ENCODE measurements at regions not wholly inside any gene's neighbourhood (a gene's known extent, or its start where the extent isn't known, plus 50 kb on each side); places are given as distances from the start of the nearest gene placed in this dataset.

- no peak for DNase-seq
Observed at GRCh38 chr4:184575306-184575705, 73.9 kb downstream of the CASP3 start.

DNA sequence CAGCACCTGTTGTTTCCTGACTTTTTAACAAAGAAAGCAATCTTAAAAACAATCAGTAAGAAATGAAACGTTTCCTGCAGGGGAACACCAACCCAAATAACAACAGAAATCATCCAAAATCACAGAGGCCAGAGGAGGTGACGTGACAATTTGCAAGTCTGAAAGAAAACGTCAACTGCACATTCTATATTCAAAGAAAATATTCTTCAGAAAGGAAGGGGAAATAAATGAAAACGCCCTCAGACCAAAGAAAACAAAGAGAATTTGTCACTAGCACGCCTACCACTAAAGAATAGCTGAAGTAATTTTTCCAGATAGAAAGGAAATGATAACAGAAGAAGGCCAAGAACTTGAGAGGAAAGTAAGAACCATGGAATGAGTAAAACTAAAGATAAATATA, 74.4 kb downstream of the CASP3 start:
- no peak for DNase-seq

GRCh38 chr4:184573701-184574100, 75.5 kb downstream of the CASP3 start:
- no peak for DNase-seq

GRCh38 chr4:184568770-184569169, 80.5 kb downstream of the CASP3 start:
- DNase-seq, result no peak

- DNase-seq, result no peak
Observed at GRCh38 chr4:184563621-184564020, 85.6 kb downstream of the CASP3 start.

DNA sequence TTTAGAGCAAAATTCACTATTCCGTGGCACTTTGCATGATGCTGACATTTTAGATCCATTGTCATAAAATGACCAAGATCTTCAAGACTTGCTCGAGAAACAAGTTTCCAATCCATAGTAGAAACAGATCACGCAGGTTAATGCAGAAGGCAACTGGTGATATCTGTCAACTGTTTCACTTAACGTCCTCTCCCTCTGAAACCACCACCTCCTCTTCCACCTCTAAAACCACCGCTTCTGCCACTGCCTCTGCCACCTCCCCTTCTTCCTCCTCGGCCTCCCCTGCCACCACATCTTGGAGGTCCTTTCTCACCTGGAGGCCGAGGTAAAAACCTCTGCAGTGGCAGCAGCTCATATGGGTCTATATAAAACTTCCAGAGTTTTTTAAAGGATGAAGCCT, 84.6 kb upstream of the IRF2 start:
- no peak for DNase-seq

- DNase-seq, result no peak
Observed at GRCh38 chr4:184553891-184554290, 79.5 kb upstream of the IRF2 start.

- no peak for DNase-seq
Observed at GRCh38 chr4:184550476-184550875, 76.1 kb upstream of the IRF2 start.

DNA sequence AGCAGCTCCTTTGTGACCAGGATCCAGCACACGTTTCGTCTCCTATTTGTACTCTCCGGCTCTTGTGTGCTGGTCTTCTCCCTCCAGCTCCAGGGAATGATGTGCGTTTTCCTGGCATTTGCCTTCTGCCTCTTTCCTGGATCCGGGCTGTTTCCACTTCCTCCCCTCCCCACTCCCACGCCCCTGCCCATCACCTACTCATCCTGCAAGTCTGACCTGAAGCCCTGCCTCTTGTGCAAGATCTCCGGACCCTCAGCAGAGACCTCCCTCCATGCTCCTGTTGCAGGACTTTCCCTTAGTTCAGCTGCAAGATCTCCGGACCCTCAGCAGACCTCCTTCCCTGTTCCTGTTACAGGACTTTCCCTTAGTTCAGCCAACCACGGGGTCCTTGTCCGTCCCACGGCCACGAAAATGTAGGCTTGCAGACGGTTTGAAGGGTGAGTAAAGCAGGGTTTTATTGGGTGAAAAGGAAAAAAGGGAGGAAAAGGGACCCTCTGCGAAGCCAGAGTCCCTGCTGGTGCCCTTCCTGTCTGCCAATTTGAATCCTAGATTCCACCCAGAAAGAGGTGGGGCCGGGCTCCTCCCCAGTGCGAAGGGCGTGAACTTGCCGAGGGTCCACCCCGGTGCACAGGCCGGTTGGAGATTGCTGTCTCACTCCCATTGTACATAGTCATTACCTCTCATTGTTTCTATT, 74.4 kb upstream of the IRF2 start:
- no peak for DNase-seq

DNA sequence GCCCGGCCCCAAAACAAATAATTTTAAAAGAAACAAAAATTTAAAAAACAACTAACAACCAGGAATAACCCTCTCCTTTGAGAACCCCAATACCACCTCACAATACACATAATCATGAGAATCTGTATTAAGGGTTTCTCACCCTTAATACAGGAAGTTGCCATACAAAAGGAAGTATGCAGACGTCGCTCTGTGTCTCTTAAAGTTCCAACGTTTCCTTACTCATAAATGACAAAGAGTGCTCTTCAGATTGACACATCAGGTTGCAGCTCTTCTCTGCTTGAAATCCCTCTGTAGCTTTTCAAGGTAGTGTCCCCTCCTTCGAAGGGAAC, 73.9 kb upstream of the IRF2 start:
- no peak for DNase-seq

GRCh38 chr4:184544788-184545409, 70.5 kb upstream of the IRF2 start:
- DNase-seq, result no peak

- no peak for DNase-seq
Observed at GRCh38 chr4:184541907-184542306, 67.6 kb upstream of the IRF2 start.

GRCh38 chr4:184540307-184540706, 66.0 kb upstream of the IRF2 start:
- DNase-seq, result no peak

DNA sequence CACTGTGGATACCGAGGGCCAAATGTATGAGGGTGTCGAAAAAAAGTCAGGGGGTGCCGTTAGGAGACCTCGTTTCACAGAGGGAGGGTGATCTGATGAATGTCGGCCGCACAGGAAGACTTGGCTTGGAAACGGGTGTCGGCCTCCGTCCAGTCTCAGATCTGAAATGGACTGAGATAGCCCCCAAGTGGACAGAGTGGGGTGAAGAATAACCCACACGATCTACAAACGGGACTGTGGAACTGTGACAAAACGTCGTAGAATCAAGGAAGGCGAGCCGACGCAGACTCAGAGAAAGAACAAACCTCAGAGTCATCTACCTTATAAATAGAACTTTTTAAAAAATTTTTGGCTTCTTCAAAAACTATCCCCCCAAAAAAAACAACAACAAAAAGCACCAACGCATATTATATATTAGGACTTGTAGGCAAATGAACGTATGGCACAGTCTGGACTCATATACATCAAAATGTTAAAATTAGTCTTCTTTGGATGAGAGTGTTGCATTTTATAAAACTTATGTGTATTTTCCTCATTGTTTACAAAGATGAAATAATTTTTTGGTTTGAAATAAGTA, 63.8 kb upstream of the IRF2 start:
- peak; percentile 50 for DNase-seq

- DNase-seq, result peak; percentile 88
Observed at GRCh38 chr4:184537269-184538022, 63.1 kb upstream of the IRF2 start.

- DNase-seq, result no peak
Observed at GRCh38 chr4:184536881-184537248, 62.5 kb upstream of the IRF2 start.

- DNase-seq, result no peak
Observed at GRCh38 chr4:184536065-184536880, 61.9 kb upstream of the IRF2 start.

DNA sequence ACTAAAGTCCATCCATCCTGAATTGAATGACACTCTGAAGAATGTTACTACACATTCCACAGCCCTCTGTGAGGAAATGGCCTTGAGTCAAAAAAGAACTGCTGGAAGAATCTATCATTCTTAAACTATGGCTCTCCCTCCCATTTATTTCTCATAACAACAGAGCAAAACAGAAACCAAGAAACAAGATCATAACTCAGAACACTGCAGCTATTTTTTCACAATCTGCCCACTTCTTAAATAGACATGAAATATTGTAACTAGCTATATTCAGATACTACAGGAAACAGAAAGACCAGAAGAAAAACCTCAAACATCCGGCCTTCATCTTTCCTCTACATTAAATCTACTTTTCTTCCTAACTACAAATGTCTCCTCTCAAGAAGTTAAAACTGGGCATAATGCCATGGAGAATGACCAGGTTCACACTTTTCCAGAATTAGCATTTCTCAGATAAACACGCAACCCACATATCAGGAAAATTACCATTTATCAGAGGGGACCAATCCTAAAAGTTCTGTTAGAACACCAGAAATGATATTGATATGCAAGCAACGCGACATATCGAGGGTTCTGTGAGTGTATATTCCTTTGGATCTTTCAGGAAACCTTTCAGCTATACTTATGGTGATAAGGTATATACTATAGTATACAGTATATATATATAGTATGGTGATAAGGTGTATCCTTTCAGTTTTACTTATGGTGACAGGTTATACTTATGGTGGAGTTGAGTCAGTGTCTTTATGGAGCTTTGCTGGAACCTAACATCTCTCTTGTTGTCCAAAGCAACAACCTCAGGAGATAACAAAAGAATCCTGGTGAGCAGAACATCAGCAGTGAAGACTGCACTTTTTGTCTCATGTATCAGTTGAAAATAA, 60.4 kb upstream of the IRF2 start:
- DNase-seq, result no peak

DNA sequence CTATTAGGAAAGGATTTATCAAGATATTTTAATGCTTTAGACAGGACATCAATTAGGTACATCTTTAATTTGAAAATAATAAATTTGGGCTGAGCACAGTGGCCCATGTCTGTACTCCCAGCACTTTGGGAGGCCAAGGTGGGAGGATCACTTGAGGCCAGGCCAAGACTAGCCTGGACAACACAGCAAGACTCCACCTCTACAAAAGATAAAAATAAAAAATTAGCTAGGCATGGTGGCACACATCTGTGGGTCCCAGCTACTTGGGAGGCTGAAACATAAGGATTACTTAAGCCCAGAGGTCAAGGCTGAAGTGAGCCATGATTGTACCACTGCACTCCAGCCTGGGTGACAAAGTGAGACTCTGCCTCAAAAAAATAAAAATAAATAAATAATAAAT, 59.6 kb upstream of the IRF2 start:
- DNase-seq, result no peak

- DNase-seq, result no peak
Observed at GRCh38 chr4:184531008-184531407, 56.7 kb upstream of the IRF2 start.

DNA sequence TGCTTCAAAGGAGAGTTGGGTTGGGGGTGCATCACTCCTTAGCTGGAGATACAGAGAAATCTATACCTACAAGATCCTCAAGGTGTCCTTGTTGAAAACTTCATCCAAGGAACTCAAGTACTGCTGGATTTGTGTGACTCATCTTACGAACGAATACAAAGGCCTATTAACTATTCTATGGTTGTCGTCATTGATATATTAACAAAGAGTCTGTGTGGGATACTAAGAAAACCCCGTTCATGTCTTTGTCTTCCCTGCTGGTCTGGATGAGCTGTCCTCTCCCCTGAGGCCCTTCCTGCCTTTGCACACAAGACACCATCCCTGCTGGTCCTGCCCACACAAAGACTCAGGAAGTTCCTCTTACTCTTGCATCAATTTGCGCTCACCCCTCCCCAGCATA, 54.9 kb upstream of the IRF2 start:
- DNase-seq, result no peak

DNA sequence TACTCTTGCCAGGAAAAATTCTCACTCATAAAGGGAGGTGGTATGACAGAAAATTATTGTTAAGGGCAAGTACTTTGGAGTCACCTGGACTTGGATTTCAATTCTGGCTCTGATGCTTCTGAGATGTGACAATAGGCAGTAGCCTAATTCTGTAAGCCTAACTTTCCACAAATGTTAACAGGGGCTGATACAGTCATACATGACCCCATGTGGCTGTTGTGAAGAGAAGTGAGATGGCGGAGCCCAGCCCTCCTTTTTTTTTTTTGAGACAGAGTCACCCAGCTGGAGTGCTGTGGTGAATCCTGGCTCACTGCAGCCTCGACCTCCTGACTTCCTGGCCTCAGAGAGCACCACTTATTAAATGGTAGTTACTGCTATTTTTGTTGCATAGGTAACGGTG, 54.4 kb upstream of the IRF2 start:
- DNase-seq, result no peak

Measured in NCI-H748 treated with DMSO at 0.1 percent for 48 hours (cell line).